Keratinocyte (primary cell): ENCODE measurements at regions not wholly inside any gene's neighbourhood (a gene's known extent, or its start where the extent isn't known, plus 50 kb on each side); places are given as distances from the start of the nearest gene placed in this dataset.

ENCODE experiments used
- CTCF ChIP-seq, 3 experiments: IDR thresholded peaks in 1 of 3; conservative IDR thresholded peaks in 1 of 3; optimal IDR thresholded peaks in 1 of 3; 2 replicates in 2 of 3; 3 replicates in 1 of 3; pipeline versions ENCODE3 to v1.5.1; 2011; ENCODE audit warnings: low read length in 3 of 3, mild to moderate bottlenecking in 3 of 3, moderate library complexity in 2 of 3, control low read depth in 1 of 3, inconsistent platforms in 1 of 3; ENCODE audit not compliant: insufficient read depth in 2 of 3; ENCODE audit errors: extremely low read depth in 1 of 3
- EZH2 ChIP-seq: IDR thresholded peaks from one replicate; pipeline ENCODE4 v1.6.1; 2012; ENCODE audit warnings: inconsistent platforms, mild to moderate bottlenecking, low read length, moderate library complexity

GRCh38 chr12:88300931-88301330, 158.8 kb downstream of the TMTC3 start:
- no peak for TF ChIP-seq CTCF (optimal IDR thresholded peaks at IDR 0.05 in 1 of 3, IDR thresholded peaks at IDR 0.05 in 1 of 3, conservative IDR thresholded peaks at IDR 0.05 in 1 of 3; ENCODE audit: extremely low read depth in 1 of 3, insufficient read depth in 2 of 3, low read length in 3 of 3)
- no peak for TF ChIP-seq EZH2
